OCI-LY1 (cell line): ENCODE measurements at regions not wholly inside any gene's neighbourhood (a gene's known extent, or its start where the extent isn't known, plus 50 kb on each side); places are given as distances from the start of the nearest gene placed in this dataset.

Experiments
- H2AFZ ChIP-seq: fragments of 200-600 bp; sonication (generic), shearing (Covaris generic); 2 replicates; pipeline ENCODE4 v1.6.0; 2014; ENCODE audit warnings: antibody characterized with exemption, mild to moderate bottlenecking, low read length
- H3F3A ChIP-seq: fragments of 200-600 bp; sonication (generic), shearing (Covaris generic); 2 replicates; pipeline ENCODE4 v1.6.0; 2014; ENCODE audit warnings: mild to moderate bottlenecking, antibody characterized with exemption, low read length, moderate library complexity; ENCODE audit not compliant: insufficient read depth
- H3K27ac ChIP-seq: fragments of 200-600 bp; sonication (generic); 2 replicates; pipeline ENCODE4 v1.5.1; 2014; ENCODE audit warnings: low read length, mixed run types, mild to moderate bottlenecking, low read depth; ENCODE audit not compliant: poor library complexity, severe bottlenecking
- H3K27me3 ChIP-seq: fragments of 200-600 bp; sonication (generic); 2 replicates; pipeline ENCODE4 v1.6.0; 2014; ENCODE audit warnings: antibody characterized with exemption, mild to moderate bottlenecking, low read length, moderate library complexity; ENCODE audit not compliant: insufficient read depth
- H3K36me3 ChIP-seq: fragments of 200-600 bp; sonication (generic); 2 replicates; pipeline ENCODE4 v1.6.1; 2014; ENCODE audit warnings: mild to moderate bottlenecking, antibody characterized with exemption, low read length, moderate library complexity, mixed read lengths; ENCODE audit not compliant: insufficient read depth
- H3K4me1 ChIP-seq: fragments of 200-600 bp; sonication (generic); 2 replicates; pipeline ENCODE4 v1.5.1; 2014; ENCODE audit warnings: mild to moderate bottlenecking, low read length, moderate library complexity; ENCODE audit not compliant: insufficient read depth, severe bottlenecking
- H3K4me2 ChIP-seq: fragments of 200-600 bp; sonication (generic), shearing (Covaris generic); 2 replicates; pipeline ENCODE4 v1.6.1; 2014; ENCODE audit warnings: low read length
- H3K4me3 ChIP-seq: fragments of 200-600 bp; sonication (generic); 2 replicates; pipeline ENCODE4 v1.5.1; 2014; ENCODE audit warnings: low read length, low read depth, mild to moderate bottlenecking, mixed read lengths; ENCODE audit not compliant: poor library complexity, severe bottlenecking
- H3K79me2 ChIP-seq: fragments of 200-600 bp; shearing (Covaris generic); 2 replicates; pipeline ENCODE4 v1.6.1; 2016; ENCODE audit warnings: mixed run types, low read length, mixed read lengths; ENCODE audit not compliant: insufficient read depth
- H3K9ac ChIP-seq: fragments of 200-600 bp; sonication (generic), shearing (Covaris generic); 2 replicates; pipeline ENCODE4 v1.6.1; 2014; ENCODE audit warnings: mild to moderate bottlenecking, low read length, mixed read lengths
- H3K9me2 ChIP-seq: fragments of 200-600 bp; sonication (generic), shearing (Covaris generic); 2 replicates; pipeline ENCODE4 v1.6.1; 2014; ENCODE audit warnings: low read depth, mild to moderate bottlenecking, low read length, mixed read lengths
- H3K9me3 ChIP-seq: fragments of 200-600 bp; shearing (Covaris generic); 2 replicates; pipeline ENCODE4 v1.6.1; 2014; ENCODE audit warnings: low read length, mixed read lengths
- H4K20me1 ChIP-seq: fragments of 200-600 bp; sonication (generic), shearing (Covaris generic); 2 replicates; pipeline ENCODE4 v1.6.0; 2016; ENCODE audit warnings: mild to moderate bottlenecking, low read length; ENCODE audit not compliant: insufficient read depth
- CTCF ChIP-seq: fragments of 200-600 bp; sonication (generic), shearing (Covaris generic); IDR thresholded peaks from 2 replicates; pipeline ENCODE4 v1.5.1; 2017; ENCODE audit warnings: mild to moderate bottlenecking, antibody characterized with exemption, low read length, moderate library complexity, mixed read lengths
- EZH2 ChIP-seq: fragments of 200-600 bp; sonication (generic), shearing (Covaris generic); IDR thresholded peaks from 2 replicates; pipeline ENCODE4 v1.8.0; 2017; ENCODE audit warnings: borderline replicate concordance, mixed run types, mild to moderate bottlenecking, antibody characterized with exemption, low read length, moderate library complexity, mixed read lengths

GRCh38 chr14:25750436-25750835 lies 700.5 kb upstream of the STXBP6 start:
- no peaks in the 10 kb centered on the region for H3K27me3 ChIP-seq
- H3K4me1 ChIP-seq: no peaks in the 10 kb centered on the region
- no peaks in the 10 kb centered on the region for H4K20me1 ChIP-seq
- no peaks in the 10 kb centered on the region for H3K9me2 ChIP-seq
- no peaks in the 10 kb centered on the region for H3K9me3 ChIP-seq
- H3K4me2 ChIP-seq: no peak overlapping the region
- H3K36me3 ChIP-seq: no peaks in the 10 kb centered on the region
- no peak overlapping the region for H3K4me3 ChIP-seq
- no peak overlapping the region for H3K9ac ChIP-seq
- no peaks in the 10 kb centered on the region for H3F3A ChIP-seq
- no peak overlapping the region for H3K27ac ChIP-seq
- H3K79me2 ChIP-seq: no peaks in the 10 kb centered on the region
- TF ChIP-seq EZH2 (no peak), CTCF (no peak)
- no peak overlapping the region for H2AFZ ChIP-seq
